ENCODE measurements at regions not wholly inside any gene's neighbourhood (a gene's known extent, or its start where the extent isn't known, plus 50 kb on each side); places are given as distances from the start of the nearest gene placed in this dataset.
"Not testable (repeated sequence)": the region's sequence is repeated elsewhere in the genome, so short reads cannot be mapped to it uniquely, and the experiment has no call there.

DNA sequence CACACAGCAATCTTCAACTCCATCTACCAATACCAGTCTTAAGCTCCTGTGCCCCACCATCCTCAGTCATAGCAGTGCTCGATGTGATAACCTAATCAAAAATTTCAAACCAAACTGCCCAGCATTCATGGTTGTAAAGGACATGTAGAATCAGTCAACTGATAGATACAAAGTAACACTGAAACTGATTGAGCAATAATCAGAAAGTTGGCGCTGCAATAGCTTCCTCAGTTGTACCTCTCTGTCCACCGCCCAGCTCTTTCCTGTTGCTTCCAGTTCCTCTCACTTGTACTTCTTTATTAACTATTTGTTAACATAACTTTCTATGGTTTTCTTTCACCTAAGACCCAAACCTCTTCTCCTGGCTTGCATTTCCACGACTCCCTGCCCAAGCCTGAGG is 745.7 kb downstream of the PDCD6IP start:
- DNase-seq: no peak

GRCh38 chr3:34547297-34547920 is 749.0 kb downstream of the PDCD6IP start:
- DNase-seq: no peak

- no peak for DNase-seq
Measured at GRCh38 chr3:34567266-34567665, 768.8 kb downstream of the PDCD6IP start.

GRCh38 chr3:34568766-34569165 is 770.3 kb downstream of the PDCD6IP start:
- no peak for DNase-seq

GRCh38 chr3:34569437-34569836 is 771.0 kb downstream of the PDCD6IP start:
- no peak for DNase-seq

GRCh38 chr3:34570916-34571705 is 772.7 kb downstream of the PDCD6IP start:
- no peak for DNase-seq

DNA sequence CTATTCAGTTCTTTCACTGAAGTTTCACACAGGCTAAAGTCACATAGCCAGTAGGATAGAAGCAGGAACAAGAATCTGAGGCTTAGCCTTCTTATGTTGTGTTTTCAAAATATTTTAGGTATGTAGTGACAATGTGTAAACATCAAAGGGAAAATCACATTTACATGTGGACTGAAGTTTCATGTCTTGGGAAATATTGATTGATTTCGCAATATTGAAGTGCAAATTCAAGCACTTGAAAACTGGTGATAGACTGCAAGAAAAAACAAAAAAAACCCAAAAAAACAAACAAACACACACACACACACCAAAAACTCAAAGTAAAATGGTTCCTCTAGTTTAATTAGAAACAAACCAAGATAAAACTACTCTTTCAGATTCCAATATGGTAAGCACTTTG is 773.3 kb downstream of the PDCD6IP start:
- DNase-seq: no peak

DNA sequence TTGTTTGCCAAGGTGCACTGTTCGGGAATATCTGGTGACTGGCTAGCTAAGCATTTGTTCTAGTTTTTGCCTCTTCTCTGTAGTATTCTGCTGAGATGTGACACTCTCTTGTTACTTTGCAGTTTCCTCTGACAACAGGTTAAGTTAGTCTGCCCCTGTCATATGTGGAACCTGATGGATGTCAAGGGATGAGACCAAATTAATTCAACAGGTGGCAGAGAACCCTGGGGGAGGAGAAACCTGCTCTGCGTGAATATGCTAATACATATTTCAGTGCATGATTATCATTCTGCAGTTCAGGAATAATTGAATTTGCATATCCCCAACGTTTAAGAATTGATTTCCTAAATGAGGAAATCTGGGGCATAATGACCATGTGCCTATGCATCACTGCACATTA is 777.3 kb downstream of the PDCD6IP start:
- no peak for DNase-seq

GRCh38 chr3:34582055-34582454 is 783.6 kb downstream of the PDCD6IP start:
- DNase-seq: no peak

GRCh38 chr3:34583451-34583850 is 785.0 kb downstream of the PDCD6IP start:
- no peak for DNase-seq

DNA sequence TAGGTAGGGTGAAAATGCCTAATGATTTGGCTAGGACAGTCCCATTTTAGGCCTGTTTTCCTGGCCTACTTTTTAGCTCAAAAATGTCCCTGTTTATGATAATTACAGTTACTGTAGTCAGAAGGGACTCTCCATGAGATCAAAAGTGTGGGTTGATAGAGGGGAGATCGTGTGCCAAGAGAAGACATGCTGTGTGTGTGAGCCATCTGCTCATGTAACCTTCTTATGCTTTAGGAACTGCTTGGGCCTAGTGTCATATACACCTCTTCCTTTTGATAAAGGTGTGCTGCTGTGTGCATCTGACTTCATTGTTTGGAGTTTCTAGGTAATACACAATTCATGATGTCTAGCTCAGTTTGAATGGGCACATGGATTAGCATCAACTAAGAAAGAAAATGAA is 786.5 kb downstream of the PDCD6IP start:
- DNase-seq: no peak

DNA sequence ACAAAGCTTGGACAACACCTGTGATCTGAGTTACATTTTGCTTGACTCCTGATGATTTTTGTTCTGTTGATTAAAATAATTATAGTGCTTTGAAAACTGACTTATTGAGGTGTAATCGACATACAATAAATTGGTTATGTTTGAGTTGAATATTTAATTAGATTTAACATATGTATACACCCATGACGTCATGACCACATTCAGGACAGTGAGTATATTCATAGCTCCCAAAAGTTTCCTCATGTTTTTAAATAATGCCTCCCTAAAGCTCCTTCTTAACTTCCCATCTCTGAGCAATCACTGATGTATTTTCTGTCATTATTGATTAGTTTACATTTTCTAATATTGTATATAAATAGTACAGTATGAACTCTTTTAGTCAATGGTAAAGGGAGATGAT is 801.2 kb downstream of the PDCD6IP start:
- DNase-seq: no peak

DNA sequence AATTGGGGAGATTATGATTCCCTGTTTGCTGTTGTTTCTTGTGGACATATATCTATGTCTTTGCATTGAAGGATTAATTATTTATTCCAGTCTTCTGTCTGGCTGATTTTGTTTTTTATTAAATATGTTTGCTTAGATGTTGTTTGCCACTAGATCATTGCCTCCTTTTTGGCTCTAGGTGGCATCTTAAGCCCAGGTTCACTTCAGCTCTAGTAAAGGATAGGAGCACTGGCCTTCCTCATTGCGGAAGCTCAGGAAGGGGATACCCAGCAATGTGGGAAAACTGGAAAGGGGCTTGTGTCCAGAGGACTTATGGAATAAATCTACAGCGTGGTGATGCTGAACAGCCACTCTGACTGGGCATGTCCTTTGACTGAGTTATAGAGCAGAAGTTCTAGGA is 821.6 kb downstream of the PDCD6IP start:
- DNase-seq: no peak

- no peak for DNase-seq
Measured at GRCh38 chr3:34626699-34627098, 828.3 kb downstream of the PDCD6IP start.

- no peak for DNase-seq
Measured at GRCh38 chr3:34634939-34635338, 836.5 kb downstream of the PDCD6IP start.

DNA sequence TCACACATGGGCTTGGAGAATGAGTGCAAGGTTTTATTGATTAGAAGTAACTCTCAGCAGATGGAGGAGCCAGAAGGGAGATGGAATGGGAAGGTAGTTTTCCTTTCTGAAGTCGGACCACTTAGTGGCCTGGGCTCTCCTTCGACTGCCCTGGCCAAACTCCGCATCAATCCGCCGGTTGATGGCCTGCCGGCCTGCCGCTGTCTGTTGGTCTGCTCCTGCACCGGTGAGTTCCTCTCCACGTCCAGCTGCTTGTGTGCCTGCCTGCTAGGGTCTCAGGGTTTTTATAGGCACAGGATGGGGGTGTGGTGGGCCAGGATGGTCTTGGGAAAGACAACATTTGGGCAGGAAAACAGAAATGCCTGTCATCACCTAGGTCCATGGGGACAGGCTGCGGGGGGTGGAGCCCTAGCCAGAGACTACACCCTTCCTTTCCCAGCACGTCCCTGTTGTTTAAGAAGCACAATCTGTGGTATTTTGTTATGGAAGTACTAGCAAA is 837.0 kb downstream of the PDCD6IP start:
- DNase-seq: no peak

DNA sequence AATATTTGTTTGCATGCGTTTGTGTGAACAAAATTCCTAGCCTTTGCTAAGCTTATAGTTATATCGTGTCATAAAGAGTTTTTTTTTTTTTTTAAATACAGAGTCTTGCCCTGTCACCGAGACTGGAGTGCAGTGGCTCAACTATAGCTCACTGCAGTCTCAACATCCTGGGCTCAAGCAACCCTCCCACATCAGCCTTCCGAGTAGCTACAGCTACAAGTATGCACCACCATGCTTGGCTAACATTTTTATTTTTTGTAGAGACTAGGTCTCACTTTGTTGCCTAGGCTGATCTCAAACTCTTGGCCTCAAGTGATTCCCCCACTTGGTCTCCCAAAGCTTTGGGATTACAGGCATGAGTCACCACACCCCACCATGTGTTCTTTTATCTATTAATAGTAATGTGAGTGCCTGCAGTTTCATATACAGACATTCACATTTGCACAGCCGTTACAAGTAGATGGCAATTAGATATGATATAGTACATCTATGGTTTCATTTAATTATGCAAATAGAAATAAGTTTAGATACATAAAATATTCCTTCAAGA is 848.6 kb downstream of the PDCD6IP start:
- no peak for DNase-seq

GRCh38 chr3:34650131-34650530 is 851.7 kb downstream of the PDCD6IP start:
- DNase-seq: no peak

- DNase-seq: no peak
Measured at GRCh38 chr3:34668915-34669314, 870.5 kb downstream of the PDCD6IP start.

GRCh38 chr3:34669490-34669889 is 871.1 kb downstream of the PDCD6IP start:
- DNase-seq: no peak

DNA sequence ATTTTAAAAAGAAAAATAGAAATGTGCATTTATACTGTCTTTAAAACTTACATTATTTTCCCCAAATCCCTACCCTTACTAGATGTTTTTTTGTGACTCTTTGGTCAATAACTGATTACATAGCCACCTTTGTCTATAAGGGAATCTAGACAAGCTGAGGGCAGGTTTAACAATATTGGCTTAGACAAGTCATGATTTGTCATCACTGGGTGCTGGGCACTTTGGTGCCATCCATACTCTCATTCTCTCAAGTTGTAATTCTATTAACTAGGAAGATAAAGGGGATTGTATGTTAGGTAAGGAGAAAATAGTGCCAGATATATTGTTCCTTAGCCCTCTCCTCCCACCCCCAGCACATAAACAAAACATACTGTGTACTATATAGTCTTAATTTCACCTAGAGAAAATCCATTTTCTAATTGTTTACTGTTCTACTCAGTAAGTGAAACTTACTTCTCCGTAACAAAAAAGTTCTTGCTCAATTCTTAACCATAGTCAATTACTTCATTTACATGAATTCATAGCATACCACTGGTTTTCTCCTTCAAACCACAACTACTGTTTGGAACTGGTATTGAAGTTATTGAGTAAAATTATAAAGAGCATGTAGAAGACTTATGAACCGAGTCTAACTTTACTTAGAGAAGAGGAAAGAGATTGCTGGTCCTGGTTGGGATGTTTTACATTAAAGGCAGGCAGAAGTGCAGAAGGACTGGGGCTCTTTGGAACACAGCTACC is 877.1 kb downstream of the PDCD6IP start:
- no peak for DNase-seq

- no peak for DNase-seq
Measured at GRCh38 chr3:34676436-34676835, 878.0 kb downstream of the PDCD6IP start.

- DNase-seq: no peak
Measured at GRCh38 chr3:34678575-34678974, 880.1 kb downstream of the PDCD6IP start.

- DNase-seq: not testable (repeated sequence)
Measured at GRCh38 chr3:34679055-34679454, 880.6 kb downstream of the PDCD6IP start.
